HG03045 (cell line): ENCODE measurements at regions not wholly inside any gene's neighbourhood (a gene's known extent, or its start where the extent isn't known, plus 50 kb on each side); places are given as distances from the start of the nearest gene placed in this dataset.

ENCODE experiments used
- ATAC-seq: cut with Tn5 transposase; IDR thresholded peaks from one replicate; pipeline ENCODE4 v1.9.1; 2021; ENCODE audit warnings: mild to moderate bottlenecking, moderate library complexity; ENCODE audit not compliant: unreplicated experiment

GRCh38 chr14:21725250-21725649 is 51.6 kb upstream of the OR4E1 start:
- no peak for ATAC-seq

GRCh38 chr14:21724090-21724973 is 50.7 kb upstream of the OR4E1 start:
- no peak for ATAC-seq

DNA sequence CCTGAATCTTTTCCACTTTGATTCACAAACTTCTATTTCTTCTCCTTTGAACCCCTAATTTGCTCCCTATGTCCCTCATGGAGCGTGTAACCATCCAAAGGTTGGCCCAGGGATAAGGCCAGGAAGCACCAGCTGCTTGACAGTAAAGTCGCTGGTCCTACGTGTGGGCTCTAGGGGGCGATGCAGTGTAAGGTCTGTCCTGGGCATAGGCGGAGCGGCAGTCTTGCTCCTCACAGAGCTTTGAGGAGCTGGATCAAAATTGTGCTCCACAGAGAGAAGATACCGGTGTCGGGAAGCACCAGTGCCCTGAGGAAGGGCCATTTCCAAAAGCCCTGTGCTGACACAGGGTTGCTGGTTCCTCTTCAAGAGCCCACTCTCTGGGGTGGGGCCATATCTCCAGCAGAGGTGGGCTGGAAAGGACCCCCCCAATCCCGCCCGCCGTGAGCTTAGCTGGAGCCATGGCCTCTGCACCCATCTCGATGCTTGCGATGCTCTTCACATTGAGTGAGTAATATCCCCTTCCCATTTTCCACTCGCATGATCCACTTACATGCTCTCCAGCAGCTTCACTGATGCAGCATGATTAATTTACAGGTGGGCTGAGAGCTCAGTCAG is 49.9 kb upstream of the OR4E1 start:
- ATAC-seq, result no peak
